ENCODE measurements at regions not wholly inside any gene's neighbourhood (a gene's known extent, or its start where the extent isn't known, plus 50 kb on each side); places are given as distances from the start of the nearest gene placed in this dataset.

DNA sequence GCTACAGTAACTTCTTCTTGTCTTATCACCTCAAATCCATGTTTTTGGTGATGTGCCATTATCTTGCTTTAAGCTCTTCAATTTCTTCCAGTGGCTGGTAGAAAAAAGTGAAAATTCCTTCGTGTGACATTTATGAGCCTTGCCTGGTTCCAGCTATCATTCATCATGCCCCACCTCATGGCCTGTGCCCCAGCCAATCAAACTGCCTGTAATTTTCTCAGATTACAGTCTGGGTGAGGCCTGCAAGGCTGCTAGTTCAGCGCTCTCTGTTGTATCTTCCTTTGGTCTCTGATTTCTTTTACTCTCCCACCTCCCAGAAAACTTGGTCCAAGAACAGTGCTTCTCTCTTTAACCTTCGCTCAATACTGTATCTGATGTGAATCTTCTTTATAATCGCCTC is 249.3 kb upstream of the ZNF717 start:
- DNase-seq (ENCODE audit: insufficient read length, low spot score): no peak
- TF ChIP-seq SPI1 (IDR thresholded peaks at IDR 0.05; ENCODE audit: low read depth, low read length) (no peak), POU2F2 (IDR thresholded peaks at IDR 0.05; ENCODE audit: low read depth, low read length) (no peak), POLR2AphosphoS5 (IDR thresholded peaks at IDR 0.05; ENCODE audit: low read depth, low read length) (no peak), TAF1 (IDR thresholded peaks at IDR 0.05; ENCODE audit: low read depth, low read length) (no peak), POLR2A (IDR thresholded peaks at IDR 0.05; ENCODE audit: low read depth, low read length) (no peak), PAX5 (IDR thresholded peaks at IDR 0.05; ENCODE audit: insufficient read depth, low read length, severe bottlenecking) (no peak)
- no peak for FAIRE-seq

DNA sequence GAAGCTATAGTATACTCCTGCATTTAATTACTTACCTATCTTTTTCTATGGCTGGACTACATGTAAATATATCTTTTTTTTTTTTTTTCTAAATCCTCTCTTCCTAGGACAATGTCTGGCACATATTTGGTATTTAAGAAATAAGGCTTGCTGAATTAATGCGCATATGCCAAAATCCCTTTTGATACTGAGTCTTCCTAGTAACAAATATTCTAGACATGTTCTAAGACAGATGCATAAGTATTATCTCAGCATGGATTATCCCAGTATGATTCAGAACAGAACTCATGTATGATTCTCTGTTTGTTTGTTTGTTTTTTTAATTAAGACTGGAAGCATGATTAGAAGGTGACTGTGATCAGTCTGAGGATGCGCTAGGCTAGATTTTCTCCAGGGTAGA is 249.8 kb upstream of the ZNF717 start:
- FAIRE-seq (no peak), DNase-seq (ENCODE audit: insufficient read length, low spot score) (no peak)
- no peak for TF ChIP-seq TAF1 (IDR thresholded peaks at IDR 0.05; ENCODE audit: low read depth, low read length)
- TF ChIP-seq SPI1 (IDR thresholded peaks at IDR 0.05; ENCODE audit: low read depth, low read length): no peak
- no peak for TF ChIP-seq POU2F2 (IDR thresholded peaks at IDR 0.05; ENCODE audit: low read depth, low read length)
- no peak for TF ChIP-seq POLR2A (IDR thresholded peaks at IDR 0.05; ENCODE audit: low read depth, low read length)
- no peak for TF ChIP-seq PAX5 (IDR thresholded peaks at IDR 0.05; ENCODE audit: insufficient read depth, low read length, severe bottlenecking)
- no peak for TF ChIP-seq POLR2AphosphoS5 (IDR thresholded peaks at IDR 0.05; ENCODE audit: low read depth, low read length)

- TF ChIP-seq PAX5 (IDR thresholded peaks at IDR 0.05; ENCODE audit: insufficient read depth, low read length, severe bottlenecking): no peak
- TF ChIP-seq TAF1 (IDR thresholded peaks at IDR 0.05; ENCODE audit: low read depth, low read length): no peak
- TF ChIP-seq POLR2AphosphoS5 (IDR thresholded peaks at IDR 0.05; ENCODE audit: low read depth, low read length): no peak
- no peak for TF ChIP-seq SPI1 (IDR thresholded peaks at IDR 0.05; ENCODE audit: low read depth, low read length)
- no peak for TF ChIP-seq POLR2A (IDR thresholded peaks at IDR 0.05; ENCODE audit: low read depth, low read length)
- no peak for TF ChIP-seq POU2F2 (IDR thresholded peaks at IDR 0.05; ENCODE audit: low read depth, low read length)
- no peak for DNase-seq (ENCODE audit: insufficient read length, low spot score)
- FAIRE-seq: no peak
These were observed 253.6 kb upstream of the ZNF717 start for GRCh38 chr3:76038949-76039348.

- TF ChIP-seq SPI1 (IDR thresholded peaks at IDR 0.05; ENCODE audit: low read depth, low read length) (no peak), TAF1 (IDR thresholded peaks at IDR 0.05; ENCODE audit: low read depth, low read length) (no peak), POLR2A (IDR thresholded peaks at IDR 0.05; ENCODE audit: low read depth, low read length) (no peak), POLR2AphosphoS5 (IDR thresholded peaks at IDR 0.05; ENCODE audit: low read depth, low read length) (no peak), PAX5 (IDR thresholded peaks at IDR 0.05; ENCODE audit: insufficient read depth, low read length, severe bottlenecking) (no peak), POU2F2 (IDR thresholded peaks at IDR 0.05; ENCODE audit: low read depth, low read length) (no peak)
- DNase-seq (ENCODE audit: insufficient read length, low spot score): no peak
- no peak for FAIRE-seq
These were observed 254.1 kb upstream of the ZNF717 start for GRCh38 chr3:76039431-76039830.

- DNase-seq (ENCODE audit: insufficient read length, low spot score): no peak
- TF ChIP-seq SPI1 (IDR thresholded peaks at IDR 0.05; ENCODE audit: low read depth, low read length): no peak
- no peak for TF ChIP-seq TAF1 (IDR thresholded peaks at IDR 0.05; ENCODE audit: low read depth, low read length)
- TF ChIP-seq POLR2A (IDR thresholded peaks at IDR 0.05; ENCODE audit: low read depth, low read length): no peak
- no peak for TF ChIP-seq POU2F2 (IDR thresholded peaks at IDR 0.05; ENCODE audit: low read depth, low read length)
- TF ChIP-seq POLR2AphosphoS5 (IDR thresholded peaks at IDR 0.05; ENCODE audit: low read depth, low read length): no peak
- no peak for TF ChIP-seq PAX5 (IDR thresholded peaks at IDR 0.05; ENCODE audit: insufficient read depth, low read length, severe bottlenecking)
- FAIRE-seq: no peak
These were observed 255.6 kb upstream of the ZNF717 start for GRCh38 chr3:76040946-76041345.

GRCh38 chr3:76043746-76044145 is 258.4 kb upstream of the ZNF717 start:
- FAIRE-seq: no peak
- DNase-seq (ENCODE audit: insufficient read length, low spot score): no peak
- TF ChIP-seq PAX5 (IDR thresholded peaks at IDR 0.05; ENCODE audit: insufficient read depth, low read length, severe bottlenecking) (no peak), POLR2AphosphoS5 (IDR thresholded peaks at IDR 0.05; ENCODE audit: low read depth, low read length) (no peak), SPI1 (IDR thresholded peaks at IDR 0.05; ENCODE audit: low read depth, low read length) (no peak), POLR2A (IDR thresholded peaks at IDR 0.05; ENCODE audit: low read depth, low read length) (no peak), TAF1 (IDR thresholded peaks at IDR 0.05; ENCODE audit: low read depth, low read length) (no peak), POU2F2 (IDR thresholded peaks at IDR 0.05; ENCODE audit: low read depth, low read length) (no peak)

DNA sequence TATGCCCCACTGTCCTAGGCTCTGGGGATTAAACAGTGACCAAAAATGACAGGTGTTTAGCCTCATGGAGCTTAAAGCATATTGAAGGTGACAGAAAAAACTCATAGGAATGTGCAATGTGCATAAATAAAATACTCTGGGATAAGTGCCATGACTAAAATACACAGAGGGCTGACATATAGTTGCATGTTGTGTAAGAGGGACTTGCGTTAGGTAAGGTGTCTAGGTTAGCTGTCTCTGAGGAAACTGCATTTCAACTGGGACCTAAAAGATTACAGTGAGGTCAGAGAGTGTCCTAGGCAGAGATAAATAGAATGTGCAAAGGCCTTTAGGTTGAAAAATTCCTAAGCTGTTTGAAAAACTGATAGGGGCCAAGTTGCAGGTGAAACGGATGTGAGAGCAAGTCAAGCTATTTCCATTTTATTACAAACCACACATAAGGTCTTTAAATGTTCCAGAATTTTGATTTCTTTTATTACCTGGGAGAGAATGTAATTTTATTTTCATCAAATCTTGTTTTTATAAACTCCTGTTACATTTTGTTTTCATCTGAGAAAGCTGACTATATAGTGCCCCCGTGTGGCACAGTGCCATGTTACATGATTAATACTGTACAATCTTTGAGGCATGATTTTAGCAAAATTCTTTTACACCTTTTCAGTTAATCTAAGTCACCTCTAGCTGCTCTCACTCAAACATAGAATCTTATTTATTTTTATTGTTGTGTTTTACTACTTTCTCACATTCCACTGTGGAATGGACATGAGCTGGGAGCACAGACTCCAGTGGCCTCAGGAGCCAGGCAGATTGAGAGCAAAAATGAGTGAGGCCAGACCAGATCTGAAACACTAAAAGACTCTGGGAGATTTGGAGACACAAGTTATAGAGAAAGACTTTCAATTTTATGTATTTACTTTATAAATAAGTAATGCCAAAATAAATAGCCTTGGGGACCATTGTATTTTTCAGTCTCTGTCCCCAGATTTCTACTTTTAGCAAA is 259.6 kb upstream of the ZNF717 start:
- FAIRE-seq (no peak), DNase-seq (ENCODE audit: insufficient read length, low spot score) (no peak)
- TF ChIP-seq PAX5 (IDR thresholded peaks at IDR 0.05; ENCODE audit: insufficient read depth, low read length, severe bottlenecking) (no peak), POLR2A (IDR thresholded peaks at IDR 0.05; ENCODE audit: low read depth, low read length) (no peak), TAF1 (IDR thresholded peaks at IDR 0.05; ENCODE audit: low read depth, low read length) (no peak), POLR2AphosphoS5 (IDR thresholded peaks at IDR 0.05; ENCODE audit: low read depth, low read length) (no peak), SPI1 (IDR thresholded peaks at IDR 0.05; ENCODE audit: low read depth, low read length) (no peak), POU2F2 (IDR thresholded peaks at IDR 0.05; ENCODE audit: low read depth, low read length) (no peak)

DNA sequence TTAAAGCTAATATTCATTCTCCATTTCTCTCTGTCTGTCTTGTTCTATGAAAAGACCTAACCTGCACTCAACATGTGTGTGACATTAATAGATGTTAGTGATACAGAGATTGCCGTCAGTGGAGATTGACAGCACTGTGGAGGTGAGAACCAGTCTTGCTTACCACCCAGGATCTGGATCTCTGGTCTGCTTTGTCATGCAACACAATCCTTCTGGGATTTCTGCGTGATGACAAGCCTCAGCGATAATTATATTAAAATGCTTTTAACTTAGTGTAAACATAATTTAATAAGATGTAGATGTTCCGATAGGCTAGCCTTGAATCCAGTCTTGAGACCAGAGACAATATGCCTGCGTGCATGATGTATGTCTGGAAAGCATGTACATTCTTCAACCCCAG is 262.0 kb upstream of the ZNF717 start:
- no peak for FAIRE-seq
- no peak for TF ChIP-seq POU2F2 (IDR thresholded peaks at IDR 0.05; ENCODE audit: low read depth, low read length)
- no peak for TF ChIP-seq TAF1 (IDR thresholded peaks at IDR 0.05; ENCODE audit: low read depth, low read length)
- TF ChIP-seq PAX5 (IDR thresholded peaks at IDR 0.05; ENCODE audit: insufficient read depth, low read length, severe bottlenecking): no peak
- TF ChIP-seq POLR2A (IDR thresholded peaks at IDR 0.05; ENCODE audit: low read depth, low read length): no peak
- TF ChIP-seq POLR2AphosphoS5 (IDR thresholded peaks at IDR 0.05; ENCODE audit: low read depth, low read length): no peak
- no peak for TF ChIP-seq SPI1 (IDR thresholded peaks at IDR 0.05; ENCODE audit: low read depth, low read length)
- DNase-seq (ENCODE audit: insufficient read length, low spot score): no peak

DNA sequence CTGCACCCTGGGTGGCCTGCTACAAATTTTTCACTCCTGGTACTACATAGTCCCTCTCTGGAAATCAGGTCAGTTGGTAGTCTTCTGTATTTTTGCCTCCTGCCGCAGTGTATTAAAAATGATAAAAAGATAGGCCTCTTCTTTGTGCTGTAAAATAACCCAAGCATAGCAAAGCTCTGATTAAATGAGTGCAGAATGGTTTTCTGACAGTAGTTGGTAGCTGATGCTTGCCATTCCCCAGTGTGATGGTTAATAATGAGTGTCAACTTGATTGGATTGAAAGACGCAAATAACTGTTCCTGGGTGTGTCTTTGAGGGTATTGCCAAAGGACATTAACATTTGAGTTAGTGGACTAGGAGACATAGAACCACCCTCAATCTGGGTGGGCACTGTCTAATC is 264.4 kb upstream of the ZNF717 start:
- FAIRE-seq: no peak
- DNase-seq (ENCODE audit: insufficient read length, low spot score): no peak
- TF ChIP-seq PAX5 (IDR thresholded peaks at IDR 0.05; ENCODE audit: insufficient read depth, low read length, severe bottlenecking) (no peak), POU2F2 (IDR thresholded peaks at IDR 0.05; ENCODE audit: low read depth, low read length) (no peak), TAF1 (IDR thresholded peaks at IDR 0.05; ENCODE audit: low read depth, low read length) (no peak), SPI1 (IDR thresholded peaks at IDR 0.05; ENCODE audit: low read depth, low read length) (no peak), POLR2A (IDR thresholded peaks at IDR 0.05; ENCODE audit: low read depth, low read length) (no peak), POLR2AphosphoS5 (IDR thresholded peaks at IDR 0.05; ENCODE audit: low read depth, low read length) (no peak)
